GM21526 (cell line): ENCODE measurements at regions not wholly inside any gene's neighbourhood (a gene's known extent, or its start where the extent isn't known, plus 50 kb on each side); places are given as distances from the start of the nearest gene placed in this dataset.

ENCODE experiments used
- ATAC-seq: cut with Tn5 transposase; IDR thresholded peaks from one replicate; pipeline ENCODE4 v1.9.1; 2021; ENCODE audit warnings: moderate library complexity; ENCODE audit not compliant: unreplicated experiment, low FRiP score

- no peak for ATAC-seq
Measured at GRCh38 chr18:65567372-65567771, 183.4 kb upstream of the CDH7 start.

- ATAC-seq = no peak
Measured at GRCh38 chr18:65548316-65548715, 202.5 kb upstream of the CDH7 start.

GRCh38 chr18:65547046-65547445 is 203.8 kb upstream of the CDH7 start:
- ATAC-seq = no peak

GRCh38 chr18:65544701-65545100 is 206.1 kb upstream of the CDH7 start:
- no peak for ATAC-seq

GRCh38 chr18:65527879-65528633 is 222.8 kb upstream of the CDH7 start:
- ATAC-seq = no peak

- ATAC-seq = no peak
Measured at GRCh38 chr18:65526099-65526498, 224.7 kb upstream of the CDH7 start.

GRCh38 chr18:65523461-65523860 is 227.4 kb upstream of the CDH7 start:
- ATAC-seq = no peak

GRCh38 chr18:65522907-65523306 is 227.9 kb upstream of the CDH7 start:
- no peak for ATAC-seq

GRCh38 chr18:65516209-65516608 is 234.6 kb upstream of the CDH7 start:
- no peak for ATAC-seq

- no peak for ATAC-seq
Measured at GRCh38 chr18:65498605-65499004, 252.2 kb upstream of the CDH7 start.

- no peak for ATAC-seq
Measured at GRCh38 chr18:65487569-65487968, 263.2 kb upstream of the CDH7 start.

GRCh38 chr18:65477455-65477854 is 273.4 kb upstream of the CDH7 start:
- no peak for ATAC-seq

GRCh38 chr18:65468881-65469280 is 281.9 kb upstream of the CDH7 start:
- no peak for ATAC-seq

- ATAC-seq = no peak
Measured at GRCh38 chr18:65464361-65464760, 286.5 kb upstream of the CDH7 start.

- no peak for ATAC-seq
Measured at GRCh38 chr18:65459741-65460140, 291.1 kb upstream of the CDH7 start.

- no peak for ATAC-seq
Measured at GRCh38 chr18:65458871-65459270, 291.9 kb upstream of the CDH7 start.

GRCh38 chr18:65439188-65439587 is 311.6 kb upstream of the CDH7 start:
- no peak for ATAC-seq

GRCh38 chr18:65436430-65436829 is 314.4 kb upstream of the CDH7 start:
- ATAC-seq = no peak

GRCh38 chr18:65435534-65435933 is 315.3 kb upstream of the CDH7 start:
- ATAC-seq = no peak

- ATAC-seq = no peak
Measured at GRCh38 chr18:65429601-65430000, 321.2 kb upstream of the CDH7 start.

GRCh38 chr18:65425366-65425765 is 325.4 kb upstream of the CDH7 start:
- no peak for ATAC-seq

GRCh38 chr18:65423776-65424175 is 327.0 kb upstream of the CDH7 start:
- ATAC-seq = no peak
